SK-N-SH treated with all-trans-retinoic acid at 6 μM for 48 hours (cell line): ENCODE measurements at regions not wholly inside any gene's neighbourhood (a gene's known extent, or its start where the extent isn't known, plus 50 kb on each side); places are given as distances from the start of the nearest gene placed in this dataset.

Source experiments
- ARNTL ChIP-seq: fragments of 450-650 bp; formaldehyde crosslinking; IDR thresholded peaks from 2 replicates; pipeline ENCODE4 v1.5.0; 2020; ENCODE audit warnings: low read depth, mild to moderate bottlenecking, moderate library complexity, borderline replicate concordance
- CREB5 ChIP-seq: fragments of 250-450 bp; sonication (Bioruptor Pico); IDR thresholded peaks from 2 replicates; pipeline ENCODE4 v1.5.1; 2020; ENCODE audit warnings: low read depth, mild to moderate bottlenecking, moderate library complexity
- GLIS3 ChIP-seq: fragments of 250-450 bp; sonication (Bioruptor Pico); IDR thresholded peaks from 2 replicates; pipeline ENCODE4 v1.5.0; 2020; ENCODE audit warnings: mild to moderate bottlenecking, moderate library complexity
- RARB ChIP-seq: fragments of 250-450 bp; sonication (Bioruptor Pico); IDR thresholded peaks from 2 replicates; pipeline ENCODE4 v1.8.0; 2021; ENCODE audit warnings: mild to moderate bottlenecking, moderate library complexity
- SNAI2 ChIP-seq: fragments of 250-450 bp; sonication (Bioruptor Pico); IDR thresholded peaks from 2 replicates; pipeline ENCODE4 v1.5.0; 2020; ENCODE audit warnings: mild to moderate bottlenecking, moderate library complexity
- TCF4 ChIP-seq: fragments of 250-450 bp; sonication (Bioruptor Pico); IDR thresholded peaks from 2 replicates; pipeline ENCODE4 v1.8.0; 2021; ENCODE audit warnings: mild to moderate bottlenecking, moderate library complexity, borderline replicate concordance
- TOX ChIP-seq: fragments of 250-450 bp; sonication (Bioruptor Pico); IDR thresholded peaks from 2 replicates; pipeline ENCODE4 v1.8.0; 2021; ENCODE audit warnings: mild to moderate bottlenecking, moderate library complexity, borderline replicate concordance
- ZFP3 ChIP-seq: fragments of 250-450 bp; sonication (Bioruptor Pico); IDR thresholded peaks from 2 replicates; pipeline ENCODE4 v1.5.0; 2020; ENCODE audit warnings: mild to moderate bottlenecking, moderate library complexity
- ZFP30 ChIP-seq: fragments of 450-650 bp; formaldehyde crosslinking; IDR thresholded peaks from 2 replicates; pipeline ENCODE4 v1.5.0; 2022; ENCODE audit warnings: mild to moderate bottlenecking, moderate library complexity

GRCh38 chr21:21764281-21764680 is 766.1 kb downstream of the NCAM2 start:
- TF ChIP-seq GLIS3 (no peak), CREB5 (CRISPR knock-in tag) (no peak), SNAI2 (CRISPR knock-in tag) (no peak), TOX (CRISPR knock-in tag) (no peak), ARNTL (CRISPR knock-in tag) (no peak), TCF4 (CRISPR knock-in tag) (no peak), ZFP30 (CRISPR knock-in tag) (no peak), ZFP3 (CRISPR knock-in tag) (no peak), RARB (CRISPR knock-in tag) (no peak)
